ENCODE measurements at regions not wholly inside any gene's neighbourhood (a gene's known extent, or its start where the extent isn't known, plus 50 kb on each side); places are given as distances from the start of the nearest gene placed in this dataset.
"Not testable (repeated sequence)": the region's sequence is repeated elsewhere in the genome, so short reads cannot be mapped to it uniquely, and the experiment has no call there.

DNA sequence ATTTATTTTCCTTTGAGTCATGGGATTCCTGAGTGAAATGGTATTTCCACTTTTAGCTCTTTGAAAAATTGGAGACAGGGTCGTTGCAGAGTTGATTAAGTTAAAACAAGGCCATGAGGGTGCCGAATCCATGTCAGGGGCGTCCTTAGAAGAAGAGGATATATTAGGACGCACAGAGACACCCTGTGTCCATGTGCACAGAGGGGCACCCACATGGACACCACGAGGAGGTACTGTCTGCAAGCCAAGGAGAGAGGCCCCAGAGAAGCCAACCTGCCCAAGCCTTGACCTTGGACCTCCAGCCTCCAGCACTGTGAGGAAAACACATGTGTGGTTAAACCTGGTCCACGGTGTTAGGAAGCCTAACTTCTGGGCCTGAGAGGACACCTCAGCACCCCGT is 113.9 kb upstream of the THBS2 start:
- Histone ChIP-seq H3K36me3 (ENCODE audit: control insufficient read depth, insufficient read depth, low read length) (no peaks in the 10 kb centered on the region), H3K27me3 (ENCODE audit: control insufficient read depth, insufficient read depth, low read length) (no peaks in the 10 kb centered on the region), H3K4me3 (ENCODE audit: low read depth, low read length) (no peak overlapping the region)
- TF ChIP-seq, protein P1, sequence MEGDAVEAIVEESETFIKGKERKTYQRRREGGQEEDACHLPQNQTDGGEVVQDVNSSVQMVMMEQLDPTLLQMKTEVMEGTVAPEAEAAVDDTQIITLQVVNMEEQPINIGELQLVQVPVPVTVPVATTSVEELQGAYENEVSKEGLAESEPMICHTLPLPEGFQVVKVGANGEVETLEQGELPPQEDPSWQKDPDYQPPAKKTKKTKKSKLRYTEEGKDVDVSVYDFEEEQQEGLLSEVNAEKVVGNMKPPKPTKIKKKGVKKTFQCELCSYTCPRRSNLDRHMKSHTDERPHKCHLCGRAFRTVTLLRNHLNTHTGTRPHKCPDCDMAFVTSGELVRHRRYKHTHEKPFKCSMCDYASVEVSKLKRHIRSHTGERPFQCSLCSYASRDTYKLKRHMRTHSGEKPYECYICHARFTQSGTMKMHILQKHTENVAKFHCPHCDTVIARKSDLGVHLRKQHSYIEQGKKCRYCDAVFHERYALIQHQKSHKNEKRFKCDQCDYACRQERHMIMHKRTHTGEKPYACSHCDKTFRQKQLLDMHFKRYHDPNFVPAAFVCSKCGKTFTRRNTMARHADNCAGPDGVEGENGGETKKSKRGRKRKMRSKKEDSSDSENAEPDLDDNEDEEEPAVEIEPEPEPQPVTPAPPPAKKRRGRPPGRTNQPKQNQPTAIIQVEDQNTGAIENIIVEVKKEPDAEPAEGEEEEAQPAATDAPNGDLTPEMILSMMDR (IDR thresholded peaks at IDR 0.05; ENCODE audit: insufficient read depth, low read length, poor library complexity, severe bottlenecking), result no peak
- no peak for DNase-seq (ENCODE audit: low read depth)

DNA sequence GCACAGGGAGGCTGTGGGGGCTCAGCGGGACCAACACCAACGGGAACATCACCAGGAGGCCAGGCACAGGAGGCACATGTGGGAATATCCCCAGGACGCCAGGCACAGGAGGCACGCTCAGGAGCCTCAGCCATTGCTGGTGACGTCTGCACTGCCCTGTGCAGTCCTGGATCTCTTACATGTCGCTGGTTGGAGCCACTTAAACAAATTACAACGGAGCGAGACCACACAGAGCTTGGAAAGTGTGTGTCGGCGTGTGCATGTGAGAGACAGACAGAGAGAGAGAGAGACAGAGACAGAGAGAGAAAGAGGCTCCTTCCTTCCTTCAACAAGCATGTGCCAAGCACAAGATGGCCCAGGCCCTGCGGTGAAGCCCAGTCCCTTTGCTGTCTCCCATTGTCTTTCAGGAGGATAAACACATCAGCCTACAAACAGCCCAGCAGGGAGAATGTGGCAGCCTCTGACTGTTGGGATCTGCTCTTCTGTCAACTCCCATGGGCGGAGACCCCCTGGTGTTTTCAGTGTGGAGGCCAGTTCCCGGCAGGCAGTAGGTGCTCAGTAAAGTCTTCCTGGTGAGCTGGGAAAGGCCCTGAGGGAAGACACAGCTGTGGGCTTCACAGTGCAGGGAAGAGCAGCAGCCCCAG is 112.7 kb upstream of the THBS2 start:
- H3K4me3 ChIP-seq (ENCODE audit: low read depth, low read length), result no peak overlapping the region
- no peak for DNase-seq (ENCODE audit: low read depth)
- H3K27me3 ChIP-seq (ENCODE audit: control insufficient read depth, insufficient read depth, low read length), result no peaks in the 10 kb centered on the region
- no peaks in the 10 kb centered on the region for H3K36me3 ChIP-seq (ENCODE audit: control insufficient read depth, insufficient read depth, low read length)
- TF ChIP-seq, protein P1 (IDR thresholded peaks at IDR 0.05; ENCODE audit: insufficient read depth, low read length, poor library complexity, severe bottlenecking), result no peak

- DNase-seq (ENCODE audit: low read depth), result no peak
- TF ChIP-seq, protein P1 (IDR thresholded peaks at IDR 0.05; ENCODE audit: insufficient read depth, low read length, poor library complexity, severe bottlenecking), result no peak
- Histone ChIP-seq H3K27me3 (ENCODE audit: control insufficient read depth, insufficient read depth, low read length) (no peaks in the 10 kb centered on the region), H3K4me3 (ENCODE audit: low read depth, low read length) (no peak overlapping the region), H3K36me3 (ENCODE audit: control insufficient read depth, insufficient read depth, low read length) (no peaks in the 10 kb centered on the region)
Observed at GRCh38 chr6:169365567-169366257, 112.1 kb upstream of the THBS2 start.

DNA sequence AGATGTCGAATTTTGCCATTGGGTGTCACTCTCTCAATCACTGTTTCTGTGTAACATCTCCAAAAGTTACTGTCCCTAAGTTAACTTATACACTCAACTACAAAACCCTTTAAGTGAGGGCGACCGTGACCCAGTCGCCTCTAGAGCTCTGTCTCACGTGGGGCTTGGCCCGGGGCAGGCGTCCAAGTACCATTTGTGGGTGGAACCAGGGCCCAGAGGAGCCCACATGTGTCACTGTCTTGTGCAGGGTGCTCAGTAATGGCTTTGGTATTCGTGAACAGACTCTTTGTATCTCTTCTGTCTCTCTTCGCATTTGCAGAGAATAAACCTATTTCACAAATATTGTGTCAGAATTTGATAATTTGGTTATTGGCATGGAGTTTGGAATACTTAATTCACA is 109.9 kb upstream of the THBS2 start:
- no peak for DNase-seq (ENCODE audit: low read depth)
- TF ChIP-seq, protein P1 (IDR thresholded peaks at IDR 0.05; ENCODE audit: insufficient read depth, low read length, poor library complexity, severe bottlenecking), result no peak
- Histone ChIP-seq H3K4me3 (ENCODE audit: low read depth, low read length) (no peak overlapping the region), H3K27me3 (ENCODE audit: control insufficient read depth, insufficient read depth, low read length) (no peaks in the 10 kb centered on the region), H3K36me3 (ENCODE audit: control insufficient read depth, insufficient read depth, low read length) (no peaks in the 10 kb centered on the region)

- Histone ChIP-seq H3K27me3 (ENCODE audit: control insufficient read depth, insufficient read depth, low read length) (no peaks in the 10 kb centered on the region), H3K36me3 (ENCODE audit: control insufficient read depth, insufficient read depth, low read length) (no peaks in the 10 kb centered on the region), H3K4me3 (ENCODE audit: low read depth, low read length) (no peak overlapping the region)
- TF ChIP-seq, protein P1 (IDR thresholded peaks at IDR 0.05; ENCODE audit: insufficient read depth, low read length, poor library complexity, severe bottlenecking), result no peak
- DNase-seq (ENCODE audit: low read depth), result no peak
Observed at GRCh38 chr6:169362501-169363121, 109.0 kb upstream of the THBS2 start.

DNA sequence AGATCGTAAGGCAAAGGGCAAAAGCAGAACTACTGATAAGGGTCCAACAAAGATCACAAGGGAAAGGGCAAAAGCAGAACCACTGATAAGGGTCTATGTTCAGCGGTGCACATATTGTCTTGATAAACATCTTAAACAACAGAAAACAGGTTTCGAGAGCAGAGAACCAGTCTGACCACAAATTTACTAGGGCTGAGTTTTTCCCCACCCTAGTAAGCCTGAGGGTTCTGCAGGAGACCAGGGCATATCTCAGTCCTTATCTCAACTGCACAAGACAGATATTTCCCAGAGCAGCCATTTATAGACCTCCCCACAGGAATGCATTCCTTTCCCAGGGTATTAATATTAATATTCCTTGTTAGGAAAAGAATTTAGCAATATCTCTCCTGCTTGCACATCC is 101.4 kb upstream of the THBS2 start:
- not testable (repeated sequence) for H3K27me3 ChIP-seq (ENCODE audit: control insufficient read depth, insufficient read depth, low read length); H3K4me3 ChIP-seq (ENCODE audit: low read depth, low read length); H3K36me3 ChIP-seq (ENCODE audit: control insufficient read depth, insufficient read depth, low read length); DNase-seq (ENCODE audit: low read depth)
